Esophagus squamous epithelium (tissue), 5 donors: ENCODE measurements at regions not wholly inside any gene's neighbourhood (a gene's known extent, or its start where the extent isn't known, plus 50 kb on each side); places are given as distances from the start of the nearest gene placed in this dataset.

ENCODE experiments used
- DNase-seq: peaks from one replicate; lab custom pipeline; 2025; lab: John Stamatoyannopoulos, UW
- H3K27ac ChIP-seq, 4 donors: fragments of 200-600 bp; sonication (generic); one replicate each; pipeline ENCODE4 v1.5.1; 2016 to 2019; ENCODE audit warnings: mild to moderate bottlenecking in 1 of 4
- H3K27me3 ChIP-seq, 4 donors: fragments of 200-600 bp; sonication (generic); 1 replicate in 3 of 4; 2 replicates in 1 of 4; pipeline versions ENCODE4 v1.5.1 to v1.6.0; 2017 to 2021; ENCODE audit warnings: antibody characterized with exemption in 1 of 4
- H3K36me3 ChIP-seq, 3 donors: fragments of 200-600 bp; sonication (generic); one replicate each; pipeline ENCODE4 v1.5.1; 2016 to 2019
- H3K4me1 ChIP-seq, 3 donors: fragments of 200-600 bp; sonication (generic); one replicate each; pipeline ENCODE4 v1.5.1; 2017 to 2019
- H3K4me3 ChIP-seq, 4 donors: fragments of 200-600 bp; sonication (generic); 1 replicate in 3 of 4; 2 replicates in 1 of 4; pipeline ENCODE4 v1.5.1; 2016 to 2019; ENCODE audit warnings: mild to moderate bottlenecking in 2 of 4, moderate library complexity in 1 of 4
- H3K9me3 ChIP-seq, 3 donors: fragments of 200-600 bp; sonication (generic); one replicate each; pipeline ENCODE4 v1.5.1; 2016 to 2019
- POLR2A ChIP-seq, 4 donors: fragments of 450-650 bp; IDR thresholded peaks; one replicate each; pipeline ENCODE4 v1.6.1; 2017; ENCODE audit warnings: antibody characterized with exemption in 4 of 4, mild to moderate bottlenecking in 4 of 4, moderate library complexity in 3 of 4
- WGBS, 2 donors: methylation state at CpG; one replicate each; pipeline ENCODE4 v1.1.5; 2018; 5-methylcytosine and 5-hydroxymethylcytosine counted together
- intact Hi-C: fragments of 100-400 bp; cut with DNase I; formaldehyde crosslinking; loops from one replicate; pipeline ENCODE4 v1.15.0; 2022
- TF ChIP-seq, protein P1 (sequence below), 6 experiments: fragments of 450-650 bp in 4 of 6; fragments of 200-600 bp in 2 of 6; sonication (generic) in 2 of 6; IDR thresholded peaks; one replicate each; pipeline ENCODE4 v1.5.1; 2016 to 2019; ENCODE audit warnings: antibody characterized with exemption in 6 of 6, mild to moderate bottlenecking in 4 of 6, moderate library complexity in 4 of 6
- donor health status: DM: yes; HTN: yes; CAD: no.

DNA sequence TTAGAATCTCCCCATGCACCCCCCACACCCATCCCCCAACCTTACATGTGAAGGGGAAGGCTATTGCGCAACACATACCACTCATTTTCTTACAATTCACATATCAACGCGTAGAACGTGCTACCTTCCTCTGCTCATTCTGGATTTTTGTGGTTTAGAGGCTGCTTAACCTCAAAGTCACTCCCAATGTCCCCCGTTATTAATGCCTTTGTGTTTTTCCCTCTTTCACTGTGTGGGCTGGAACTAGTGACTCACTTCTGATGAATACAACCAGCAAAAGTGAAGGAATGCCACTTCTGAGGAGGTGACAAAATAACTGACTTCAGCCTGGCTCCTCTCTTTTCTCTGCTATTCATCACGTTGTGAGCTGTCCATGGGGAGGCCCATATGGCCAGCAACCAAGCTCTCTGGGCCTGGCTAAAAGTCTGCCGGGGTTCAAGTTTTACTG, 342.5 kb upstream of the NXPH2 start:
- no peak for TF ChIP-seq POLR2A (IDR thresholded peaks at IDR 0.05)
- TF ChIP-seq, protein P1, sequence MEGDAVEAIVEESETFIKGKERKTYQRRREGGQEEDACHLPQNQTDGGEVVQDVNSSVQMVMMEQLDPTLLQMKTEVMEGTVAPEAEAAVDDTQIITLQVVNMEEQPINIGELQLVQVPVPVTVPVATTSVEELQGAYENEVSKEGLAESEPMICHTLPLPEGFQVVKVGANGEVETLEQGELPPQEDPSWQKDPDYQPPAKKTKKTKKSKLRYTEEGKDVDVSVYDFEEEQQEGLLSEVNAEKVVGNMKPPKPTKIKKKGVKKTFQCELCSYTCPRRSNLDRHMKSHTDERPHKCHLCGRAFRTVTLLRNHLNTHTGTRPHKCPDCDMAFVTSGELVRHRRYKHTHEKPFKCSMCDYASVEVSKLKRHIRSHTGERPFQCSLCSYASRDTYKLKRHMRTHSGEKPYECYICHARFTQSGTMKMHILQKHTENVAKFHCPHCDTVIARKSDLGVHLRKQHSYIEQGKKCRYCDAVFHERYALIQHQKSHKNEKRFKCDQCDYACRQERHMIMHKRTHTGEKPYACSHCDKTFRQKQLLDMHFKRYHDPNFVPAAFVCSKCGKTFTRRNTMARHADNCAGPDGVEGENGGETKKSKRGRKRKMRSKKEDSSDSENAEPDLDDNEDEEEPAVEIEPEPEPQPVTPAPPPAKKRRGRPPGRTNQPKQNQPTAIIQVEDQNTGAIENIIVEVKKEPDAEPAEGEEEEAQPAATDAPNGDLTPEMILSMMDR (IDR thresholded peaks at IDR 0.05) = no peak
- no peak for DNase-seq
- Histone ChIP-seq H3K36me3 (no peaks in the 10 kb centered on the region), H3K27me3 (no peaks in the 10 kb centered on the region), H3K4me3 (no peak overlapping the region), H3K9me3 (peaks cover 0 to 2% (median 0%) of the 10 kb centered on the region in 3 donors), H3K4me1 (no peaks in the 10 kb centered on the region), H3K27ac (no peak overlapping the region)
- WGBS, 2 donors = 66 to 68% methylated on average over 6 to 7 of the region's 7 CpGs
- intact Hi-C loops = no loop called here

DNA sequence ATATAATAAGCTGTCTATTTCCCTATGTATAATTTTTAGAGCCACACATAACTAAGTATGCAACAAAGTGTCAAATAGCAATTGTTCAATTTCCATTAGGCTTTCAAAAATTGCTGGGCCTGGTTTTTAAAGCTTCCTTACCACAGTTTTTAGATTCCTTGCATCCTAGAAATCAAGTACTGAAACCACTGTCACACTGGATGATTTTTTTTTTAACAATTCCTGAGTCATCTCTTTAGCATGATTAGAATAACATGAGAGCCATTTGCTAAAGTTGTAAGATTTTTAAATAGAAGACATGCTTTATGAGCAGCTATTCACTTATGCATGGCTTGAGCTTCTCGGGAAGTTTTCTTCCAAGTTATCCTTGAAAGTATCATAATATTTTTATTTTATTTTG, 319.5 kb upstream of the NXPH2 start:
- no peak for TF ChIP-seq POLR2A (IDR thresholded peaks at IDR 0.05)
- TF ChIP-seq, protein P1 (IDR thresholded peaks at IDR 0.05) = no peak
- Histone ChIP-seq H3K4me1 (no peaks in the 10 kb centered on the region), H3K36me3 (no peaks in the 10 kb centered on the region), H3K9me3 (no peaks in the 10 kb centered on the region), H3K27ac (no peak overlapping the region), H3K27me3 (no peaks in the 10 kb centered on the region), H3K4me3 (no peak overlapping the region)
- DNase-seq = no peak
- WGBS, 2 donors = 35 to 78% methylated on average over 1 of the region's 1 CpG
- intact Hi-C loops = no loop called here

DNA sequence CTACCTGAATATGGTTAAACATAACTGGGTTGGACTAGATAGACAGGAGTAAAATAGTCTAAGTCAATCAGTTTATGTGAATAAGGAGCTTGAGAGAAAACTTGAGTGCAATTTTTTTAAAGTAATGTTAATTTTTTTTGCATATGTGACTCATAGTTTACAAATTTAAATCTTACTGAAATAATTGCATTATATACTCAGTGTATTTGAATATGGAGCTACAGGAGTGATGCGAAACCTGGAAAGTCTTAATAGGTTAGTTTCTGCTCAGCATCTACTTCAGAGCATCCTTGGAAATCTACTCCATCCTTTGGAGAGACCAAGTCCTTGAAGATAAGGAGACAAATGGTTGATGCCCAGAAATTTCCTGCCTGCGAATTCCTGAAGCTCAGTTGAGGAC, 318.8 kb upstream of the NXPH2 start:
- Histone ChIP-seq H3K36me3 (no peaks in the 10 kb centered on the region), H3K27me3 (no peaks in the 10 kb centered on the region), H3K27ac (no peak overlapping the region), H3K9me3 (no peaks in the 10 kb centered on the region), H3K4me1 (no peaks in the 10 kb centered on the region), H3K4me3 (no peak overlapping the region)
- intact Hi-C loops = no loop called here
- TF ChIP-seq POLR2A (IDR thresholded peaks at IDR 0.05) = no peak
- TF ChIP-seq, protein P1 (IDR thresholded peaks at IDR 0.05) = no peak
- WGBS, 2 donors = 80% methylated on average over 2 of the region's 2 CpGs
- DNase-seq = no peak

DNA sequence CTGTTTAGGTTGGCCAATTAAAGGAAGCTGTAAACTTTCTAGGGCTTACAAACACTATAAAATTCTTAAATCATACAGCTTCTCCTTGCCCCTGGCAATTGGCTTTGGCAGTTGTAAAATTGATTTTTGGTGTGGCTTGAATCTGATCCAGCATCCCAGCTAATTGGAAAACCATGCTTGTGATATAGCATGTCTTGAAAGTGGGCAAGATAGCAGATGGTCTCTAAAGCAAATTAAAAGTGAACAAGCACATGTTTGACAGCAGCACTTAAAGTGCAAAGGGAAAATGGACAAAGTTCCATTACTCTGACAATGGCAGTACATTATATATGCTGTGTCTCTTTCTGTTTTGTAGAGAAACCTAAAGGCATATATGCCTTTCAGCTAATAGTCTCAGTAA, 302.9 kb upstream of the NXPH2 start:
- Histone ChIP-seq H3K4me3 (no peak overlapping the region), H3K27me3 (no peaks in the 10 kb centered on the region), H3K36me3 (no peaks in the 10 kb centered on the region), H3K4me1 (no peaks in the 10 kb centered on the region), H3K9me3 (no peaks in the 10 kb centered on the region), H3K27ac (no peak overlapping the region)
- intact Hi-C loops = no loop called here
- TF ChIP-seq, protein P1 (IDR thresholded peaks at IDR 0.05) = no peak
- TF ChIP-seq POLR2A (IDR thresholded peaks at IDR 0.05) = no peak
- no peak for DNase-seq

DNA sequence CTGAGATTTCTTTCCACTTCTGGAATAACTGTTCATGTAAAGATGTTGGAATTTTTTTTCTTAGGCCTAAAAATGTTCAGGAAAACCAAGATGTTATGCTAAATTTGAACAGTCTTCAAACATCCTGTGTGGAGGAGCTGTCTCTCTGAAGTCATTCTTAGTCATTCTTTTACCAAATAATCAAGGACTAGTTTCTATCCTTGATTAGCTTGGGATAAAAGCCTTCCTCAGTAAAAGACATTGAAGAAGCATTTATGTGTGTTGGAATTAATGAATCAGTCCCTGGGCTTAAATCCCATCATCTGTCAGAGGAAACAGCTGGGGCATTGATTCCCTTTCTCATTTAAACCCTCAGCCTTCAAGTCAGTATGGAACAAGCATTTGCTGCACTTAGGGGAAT, 300.1 kb upstream of the NXPH2 start:
- H3K4me1 ChIP-seq = no peaks in the 10 kb centered on the region
- DNase-seq = no peak
- H3K9me3 ChIP-seq = no peaks in the 10 kb centered on the region
- no peak overlapping the region for H3K27ac ChIP-seq
- no peak overlapping the region for H3K4me3 ChIP-seq
- H3K27me3 ChIP-seq = no peaks in the 10 kb centered on the region
- intact Hi-C loops = no loop called here
- no peaks in the 10 kb centered on the region for H3K36me3 ChIP-seq
- no peak for TF ChIP-seq POLR2A (IDR thresholded peaks at IDR 0.05)
- TF ChIP-seq, protein P1 (IDR thresholded peaks at IDR 0.05) = no peak
